B cell (primary cell): ENCODE measurements at regions not wholly inside any gene's neighbourhood (a gene's known extent, or its start where the extent isn't known, plus 50 kb on each side); places are given as distances from the start of the nearest gene placed in this dataset.

ENCODE experiments used
- CTCF ChIP-seq: fragments of 200-600 bp; IDR thresholded peaks from one replicate; pipeline ENCODE4 v1.8.0; 2022; ENCODE audit warnings: antibody characterized with exemption, mild to moderate bottlenecking
- EZH2 ChIP-seq: IDR thresholded peaks from 2 replicates; pipeline ENCODE4 v1.6.1; 2012; ENCODE audit warnings: borderline replicate concordance, low read depth, mild to moderate bottlenecking, moderate library complexity, low read length; ENCODE audit not compliant: insufficient read depth, poor library complexity, severe bottlenecking

- no peak for TF ChIP-seq CTCF
- no peak for TF ChIP-seq EZH2
Observed at GRCh38 chr20:21022925-21023324, 83.2 kb downstream of the LINC00237 start.
